ENCODE measurements at regions not wholly inside any gene's neighbourhood (a gene's known extent, or its start where the extent isn't known, plus 50 kb on each side); places are given as distances from the start of the nearest gene placed in this dataset.
A peak's percentile ranks its signal among the peaks of the same experiment; 100 is the strongest.
"Not testable (repeated sequence)": the region's sequence is repeated elsewhere in the genome, so short reads cannot be mapped to it uniquely, and the experiment has no call there.

- not testable (repeated sequence) for DNase-seq (ENCODE audit: low read depth in 2 of 2)
Observed at GRCh38 chr11:3514635-3515424, 127.0 kb downstream of the ART5 start.

- not testable (repeated sequence) for DNase-seq (ENCODE audit: low read depth in 2 of 2)
Observed at GRCh38 chr11:3513311-3513710, 128.5 kb downstream of the ART5 start.

- DNase-seq (ENCODE audit: low read depth in 2 of 2), result not testable (repeated sequence)
Observed at GRCh38 chr11:3512751-3513150, 129.0 kb downstream of the ART5 start.

GRCh38 chr11:3512133-3512703 is 129.6 kb downstream of the ART5 start:
- DNase-seq (ENCODE audit: low read depth in 2 of 2), result peak in 1 of 2 donors; percentile 3

DNA sequence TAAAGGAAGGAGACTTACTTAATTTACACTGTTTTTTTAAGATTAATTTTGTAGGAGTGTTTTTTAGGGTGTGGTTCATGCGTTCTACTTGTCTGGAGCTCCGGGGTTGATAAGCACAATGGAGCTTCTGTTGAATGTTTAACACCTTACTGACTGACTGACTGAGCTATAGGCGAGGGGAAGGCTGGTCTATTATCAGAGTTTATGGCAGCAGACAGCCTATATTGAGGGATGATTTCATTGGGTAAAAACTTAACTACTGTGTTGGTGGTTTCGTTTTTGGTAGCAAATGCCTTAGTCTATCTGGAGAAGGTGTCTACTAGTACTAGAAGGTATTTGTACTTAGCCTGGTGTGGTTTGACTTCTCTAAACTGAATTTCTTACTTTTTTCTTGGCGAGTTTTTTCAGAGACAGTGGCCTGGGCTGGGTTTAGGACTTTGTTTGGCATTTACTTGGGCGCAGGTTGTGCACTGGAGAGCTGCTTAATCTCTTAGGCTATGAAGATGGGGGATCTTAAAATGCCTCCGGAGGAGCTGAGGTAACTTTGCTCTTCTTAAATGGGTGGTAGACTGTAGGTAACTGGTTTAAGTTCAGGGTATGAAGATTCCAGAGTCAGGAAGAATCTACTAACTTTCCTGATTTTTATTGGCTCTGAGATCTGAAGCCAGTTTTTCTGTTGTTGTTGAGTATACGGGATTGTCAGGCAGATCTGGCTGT is 130.2 kb downstream of the ART5 start:
- DNase-seq (ENCODE audit: low read depth in 2 of 2), result not testable (repeated sequence)

DNA sequence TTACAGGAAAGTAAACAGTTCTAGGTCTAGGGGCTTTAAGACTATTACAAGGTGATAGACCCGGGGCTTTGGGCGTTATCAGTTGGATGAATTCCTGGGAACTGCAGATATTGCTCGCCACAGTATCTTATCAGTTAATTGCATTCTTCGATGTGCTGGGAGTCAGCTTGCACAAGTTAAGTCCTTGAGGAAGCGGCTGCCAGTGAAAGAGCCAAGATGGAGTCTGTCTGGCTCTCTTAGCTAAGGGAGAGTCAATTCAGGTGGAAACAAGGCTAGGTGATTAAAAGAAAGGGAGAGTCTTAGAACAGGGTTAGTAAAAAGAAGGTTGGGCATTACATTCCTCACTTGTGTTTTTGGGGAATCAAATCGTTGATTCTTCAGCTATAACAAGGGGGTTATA is 130.6 kb upstream of the ZNF195 start:
- not testable (repeated sequence) for DNase-seq (ENCODE audit: low read depth in 2 of 2)

- not testable (repeated sequence) for DNase-seq (ENCODE audit: low read depth in 2 of 2)
Observed at GRCh38 chr11:3499198-3499597, 120.3 kb upstream of the ZNF195 start.

GRCh38 chr11:3498356-3498755 is 119.4 kb upstream of the ZNF195 start:
- not testable (repeated sequence) for DNase-seq (ENCODE audit: low read depth in 2 of 2)

- not testable (repeated sequence) for DNase-seq (ENCODE audit: low read depth in 2 of 2)
Observed at GRCh38 chr11:3493152-3493551, 114.2 kb upstream of the ZNF195 start.

- not testable (repeated sequence) for DNase-seq (ENCODE audit: low read depth in 2 of 2)
Observed at GRCh38 chr11:3488003-3488402, 109.1 kb upstream of the ZNF195 start.

- not testable (repeated sequence) for DNase-seq (ENCODE audit: low read depth in 2 of 2)
Observed at GRCh38 chr11:3485737-3486136, 106.8 kb upstream of the ZNF195 start.

- DNase-seq (ENCODE audit: low read depth in 2 of 2), result not testable (repeated sequence)
Observed at GRCh38 chr11:3476937-3477885, 98.3 kb upstream of the ZNF195 start.

- DNase-seq (ENCODE audit: low read depth in 2 of 2), result not testable (repeated sequence)
Observed at GRCh38 chr11:3476084-3476936, 97.4 kb upstream of the ZNF195 start.

DNA sequence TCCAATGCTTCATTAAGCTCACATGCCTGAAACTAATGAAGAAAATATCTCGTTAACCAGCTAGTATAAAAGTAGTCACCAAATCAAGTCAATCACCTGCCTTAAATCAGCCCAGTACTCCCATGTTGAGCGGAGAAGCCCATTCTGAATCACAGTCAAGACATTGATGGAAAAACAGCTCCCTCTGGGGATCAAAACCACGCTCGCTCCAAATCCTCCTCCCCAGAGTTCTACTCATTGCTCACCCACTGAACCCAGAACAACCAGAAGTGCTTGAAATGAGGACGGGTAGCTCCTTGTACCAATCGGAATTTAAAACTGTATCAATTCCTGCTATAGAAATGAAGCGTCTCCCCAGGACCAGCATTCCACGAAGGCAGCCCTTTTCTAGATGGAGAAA is 90.0 kb upstream of the ZNF195 start:
- DNase-seq (ENCODE audit: low read depth in 2 of 2), result not testable (repeated sequence)

DNA sequence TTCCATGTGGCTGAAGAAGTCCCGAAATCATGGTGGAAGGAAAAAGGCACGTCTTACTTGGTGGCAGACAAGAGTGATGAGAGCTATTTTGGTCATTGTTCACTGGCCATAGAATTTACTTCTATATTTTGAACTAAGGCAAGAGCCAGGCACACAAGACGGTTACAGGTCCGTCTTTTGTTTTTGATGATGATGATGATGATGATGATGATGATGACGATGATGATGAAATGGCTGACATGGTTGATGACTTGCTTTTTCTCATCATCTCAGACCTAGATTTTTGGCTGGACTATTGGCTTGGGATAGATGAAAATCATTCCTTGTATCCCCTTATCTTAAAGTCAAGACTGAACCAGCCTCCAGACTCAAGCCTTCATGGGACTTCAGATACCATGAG is 88.7 kb upstream of the ZNF195 start:
- DNase-seq (ENCODE audit: low read depth in 2 of 2), result not testable (repeated sequence)

DNA sequence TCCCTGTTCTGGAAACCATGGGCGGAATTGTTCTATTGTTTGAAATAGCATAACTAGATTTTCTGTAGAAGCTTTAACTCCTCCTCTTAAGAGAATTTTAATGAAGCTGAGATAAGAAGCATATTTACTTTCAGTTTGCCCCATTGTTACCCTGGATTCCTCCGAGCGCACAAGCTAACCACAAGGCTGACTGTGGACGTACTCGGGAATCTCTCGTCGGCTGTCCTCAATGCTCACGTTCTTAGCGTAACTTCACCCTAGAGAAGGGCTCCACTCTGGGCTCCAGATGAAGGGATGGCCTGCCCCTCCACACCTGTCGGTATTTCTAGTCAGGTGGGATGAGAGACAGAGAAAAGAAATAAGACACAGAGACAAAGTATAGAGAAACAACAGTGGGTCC is 76.7 kb upstream of the ZNF195 start:
- not testable (repeated sequence) for DNase-seq (ENCODE audit: low read depth in 2 of 2)

DNA sequence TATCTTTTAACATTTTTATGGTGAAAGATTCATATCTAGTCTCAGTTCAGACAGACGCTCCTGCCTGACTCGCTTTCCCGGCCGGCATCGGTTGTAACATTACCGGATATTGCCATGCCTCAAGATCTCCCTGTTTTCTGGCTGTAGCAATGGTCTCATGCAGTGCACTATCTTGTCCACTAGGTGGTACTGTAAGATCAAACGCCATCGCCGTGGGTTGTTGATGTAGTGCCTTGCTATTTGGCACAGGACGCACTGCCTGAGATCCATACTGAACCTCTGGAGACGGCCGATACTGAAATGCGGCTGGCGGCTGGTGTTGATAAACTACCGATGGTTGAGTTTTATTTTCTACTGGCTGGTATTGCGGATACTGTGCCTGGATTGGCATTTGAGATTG is 75.9 kb upstream of the ZNF195 start:
- DNase-seq (ENCODE audit: low read depth in 2 of 2), result peak; percentile 4 to 18

GRCh38 chr11:3453596-3454256 is 74.8 kb upstream of the ZNF195 start:
- DNase-seq (ENCODE audit: low read depth in 2 of 2), result not testable (repeated sequence)

DNA sequence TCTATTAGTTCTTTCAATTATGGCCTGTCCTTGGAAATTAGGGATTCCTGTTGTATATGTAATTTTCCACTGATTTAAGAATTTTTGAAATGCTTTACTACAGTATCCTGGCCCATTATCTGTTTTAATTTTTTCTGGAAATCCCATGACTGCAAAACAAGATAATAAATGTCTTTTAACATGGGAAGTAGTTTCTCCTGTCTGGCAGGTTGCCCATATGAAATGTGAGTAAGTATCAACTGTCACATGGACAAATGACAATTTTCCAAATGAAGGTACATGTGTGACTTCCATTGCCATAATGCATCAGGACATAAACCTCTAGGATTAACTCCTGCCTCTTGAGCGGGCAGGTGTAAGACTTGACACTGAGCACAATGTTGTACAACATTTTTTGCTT is 71.9 kb upstream of the ZNF195 start:
- not testable (repeated sequence) for DNase-seq (ENCODE audit: low read depth in 2 of 2)

- not testable (repeated sequence) for DNase-seq (ENCODE audit: low read depth in 2 of 2)
Observed at GRCh38 chr11:3445535-3445934, 66.6 kb upstream of the ZNF195 start.
